Activated CD8-positive, alpha-beta memory T cell treated with anti-CD3 and anti-CD28 coated beads for 48 hours (primary cell): ENCODE measurements at regions not wholly inside any gene's neighbourhood (a gene's known extent, or its start where the extent isn't known, plus 50 kb on each side); places are given as distances from the start of the nearest gene placed in this dataset.

Experiments used
- DNase-seq, 3 experiments: peaks; one replicate each; pipeline ENCODE4 v3.0.0-alpha.2; 2020; ENCODE audit warnings: low read depth in 2 of 3, low spot score in 2 of 3

DNA sequence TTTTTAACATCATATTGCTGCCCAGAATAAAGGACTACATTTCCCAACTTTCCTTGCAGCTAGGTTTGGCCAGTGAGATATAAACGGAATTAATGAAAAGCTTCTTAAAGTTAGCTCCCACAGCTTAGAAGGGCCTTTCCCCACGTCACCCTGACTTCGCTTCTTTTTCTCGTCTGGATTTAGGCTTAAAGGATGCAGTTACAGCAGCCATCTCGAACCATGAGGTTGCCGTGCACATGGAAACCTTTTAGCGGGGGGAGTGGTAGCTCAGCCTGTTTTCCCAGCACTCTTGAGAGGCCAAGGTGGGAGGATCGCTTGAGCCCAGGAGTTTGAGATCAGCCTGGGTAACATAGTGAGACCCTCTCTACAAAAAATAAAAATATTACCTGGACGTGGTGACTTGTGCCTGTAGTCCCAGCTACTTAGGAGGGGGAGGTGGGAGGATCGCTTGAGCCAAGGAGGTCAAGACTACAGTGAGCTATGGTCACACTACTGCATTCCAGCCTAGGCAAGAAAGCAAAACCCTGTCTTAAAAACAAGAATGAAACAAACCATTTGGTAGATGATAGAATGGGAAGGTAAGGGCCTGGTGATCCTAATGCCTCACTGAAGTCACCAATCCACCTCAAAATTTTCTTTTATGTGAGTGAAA, 64.3 kb upstream of the C1GALT1 start:
- no peak for DNase-seq

DNA sequence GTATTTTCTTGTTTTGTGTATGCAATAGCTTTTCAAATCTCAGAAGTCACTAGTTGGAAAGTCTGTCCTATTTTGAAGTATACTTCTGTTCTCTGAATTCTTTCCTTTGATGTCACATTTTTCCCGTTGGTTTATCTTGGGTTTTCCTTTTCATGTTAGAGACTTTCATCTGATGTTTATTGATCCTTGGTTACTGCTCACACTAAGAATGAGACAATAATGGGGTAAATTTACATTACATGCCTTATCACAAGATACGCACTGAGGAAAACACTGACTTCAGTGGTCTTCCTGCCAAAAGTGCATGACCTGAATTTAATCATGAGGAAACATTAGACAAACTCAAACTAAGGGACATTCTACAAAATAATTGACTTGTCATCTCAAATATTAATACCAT, 63.5 kb upstream of the C1GALT1 start:
- no peak for DNase-seq

DNA sequence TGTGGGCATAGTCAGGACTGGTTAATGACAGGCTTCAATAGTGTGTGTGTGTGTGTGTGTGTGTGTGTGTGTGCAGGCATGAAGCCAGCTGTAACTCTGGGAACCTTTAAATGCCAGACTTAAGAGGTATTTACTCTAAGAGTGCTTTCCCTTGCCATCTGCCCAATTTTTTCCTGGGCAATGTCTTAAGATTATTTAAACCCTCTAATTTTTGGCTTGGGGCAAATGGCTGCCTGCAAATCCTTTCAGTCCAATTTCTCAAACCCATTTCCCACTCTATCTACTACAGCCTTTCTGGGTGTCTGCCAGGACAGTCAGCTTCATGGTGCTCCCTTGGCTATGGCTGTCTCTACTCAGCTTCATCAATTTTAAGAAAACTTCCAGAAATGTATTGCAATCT, 62.6 kb upstream of the C1GALT1 start:
- DNase-seq: no peak

DNA sequence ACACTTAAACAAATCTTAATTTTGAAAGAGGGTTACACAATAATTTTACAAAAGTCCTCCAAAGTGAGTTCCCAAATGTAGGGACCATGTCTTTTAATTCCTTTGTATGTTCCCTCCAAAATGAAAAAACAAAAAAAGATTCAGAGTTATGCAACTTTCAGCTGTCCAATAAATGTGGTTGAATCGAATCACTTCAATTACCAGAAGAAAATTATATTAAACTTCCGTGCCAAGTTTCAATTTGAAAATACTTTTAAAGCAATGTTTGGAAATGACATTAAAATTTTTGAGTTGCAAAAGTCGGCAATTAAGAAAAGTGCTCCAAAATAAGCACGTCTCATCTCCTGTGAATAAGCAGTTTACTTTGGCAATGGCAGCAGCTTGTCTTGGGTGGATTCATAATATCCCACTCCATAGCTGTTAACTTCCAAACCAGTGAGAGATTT, 60.3 kb upstream of the C1GALT1 start:
- no peak for DNase-seq

DNA sequence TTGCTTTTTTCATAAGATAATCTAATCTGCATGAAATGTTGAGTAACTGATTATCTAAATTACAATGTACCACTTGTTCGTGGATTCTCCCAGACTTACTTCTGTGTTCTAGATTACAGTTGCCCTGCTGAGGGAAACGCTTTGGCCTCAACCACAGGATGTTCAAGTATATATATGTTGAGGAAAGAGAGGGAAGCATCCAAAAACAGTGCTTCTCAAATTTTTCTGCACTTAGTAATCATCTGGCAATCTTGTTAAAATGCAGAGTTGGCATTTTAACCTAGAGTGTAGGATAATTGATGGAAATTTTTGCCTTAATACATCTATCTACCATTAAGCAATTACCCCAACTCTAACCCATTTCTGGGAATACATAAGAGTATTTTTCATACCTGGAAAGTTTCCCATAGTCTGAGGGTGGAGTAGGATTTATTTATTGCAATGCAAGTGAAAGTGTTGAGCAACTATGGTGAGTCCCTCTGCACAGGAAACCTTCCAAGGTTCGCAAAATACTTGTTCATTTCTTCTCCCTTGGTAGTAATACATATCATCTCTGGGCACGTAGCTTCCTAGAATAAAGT, 59.6 kb upstream of the C1GALT1 start:
- no peak for DNase-seq

DNA sequence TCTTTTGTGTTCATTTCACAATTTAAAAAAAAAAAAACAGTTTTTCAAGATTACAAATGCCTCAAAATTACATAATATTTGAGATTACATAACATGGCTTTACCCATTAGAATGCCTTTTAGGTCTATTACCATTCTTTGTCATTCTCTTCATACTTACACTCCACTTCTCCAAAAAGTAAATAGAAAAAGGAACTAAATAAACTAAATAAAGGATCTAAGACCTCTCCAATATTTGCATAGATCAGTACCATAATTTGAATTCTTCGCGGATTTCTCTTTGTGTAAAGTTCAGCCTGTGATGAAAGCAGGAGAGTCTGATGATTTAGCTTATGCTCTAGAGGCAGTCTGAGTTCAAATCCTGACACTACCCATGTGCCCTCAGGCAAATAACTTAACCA, 56.4 kb upstream of the C1GALT1 start:
- DNase-seq: no peak

DNA sequence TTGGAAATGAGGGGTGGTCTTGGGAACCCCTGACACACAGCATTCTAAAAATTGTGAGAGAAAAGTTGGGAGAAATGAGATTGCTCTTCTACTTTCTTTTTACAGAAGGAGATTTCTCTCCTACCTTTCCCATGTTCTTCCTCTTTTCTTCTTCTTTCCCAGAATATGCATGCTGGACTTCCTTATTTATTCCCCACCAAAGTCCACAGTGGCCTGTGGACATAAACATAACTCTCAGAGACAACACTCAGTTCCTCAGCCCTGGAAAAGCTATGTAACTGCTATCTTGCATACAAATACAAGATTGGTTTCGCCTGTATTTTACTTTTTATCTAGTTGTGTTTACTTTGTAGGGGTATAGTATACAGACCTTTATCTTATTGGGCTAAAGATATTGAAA, 54.6 kb upstream of the C1GALT1 start:
- DNase-seq: no peak

DNA sequence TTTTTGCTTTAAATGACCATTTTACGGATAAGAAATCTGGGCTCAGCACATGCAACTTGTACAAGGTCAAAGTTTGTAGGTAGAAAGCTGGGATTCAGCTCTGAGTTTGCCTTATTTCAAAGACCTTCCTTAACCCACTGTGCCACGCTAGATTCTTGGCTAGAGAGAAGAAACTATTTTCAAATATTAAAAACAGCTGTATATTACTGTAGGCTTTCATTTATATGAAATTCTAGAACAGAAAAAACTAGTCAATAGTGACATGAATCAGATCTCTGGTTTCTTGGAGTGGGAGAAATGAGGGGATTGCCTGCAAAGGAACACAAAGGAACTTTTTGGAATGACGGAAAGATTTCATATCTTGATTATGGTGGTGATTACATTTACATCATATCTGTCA, 53.0 kb upstream of the C1GALT1 start:
- no peak for DNase-seq

DNA sequence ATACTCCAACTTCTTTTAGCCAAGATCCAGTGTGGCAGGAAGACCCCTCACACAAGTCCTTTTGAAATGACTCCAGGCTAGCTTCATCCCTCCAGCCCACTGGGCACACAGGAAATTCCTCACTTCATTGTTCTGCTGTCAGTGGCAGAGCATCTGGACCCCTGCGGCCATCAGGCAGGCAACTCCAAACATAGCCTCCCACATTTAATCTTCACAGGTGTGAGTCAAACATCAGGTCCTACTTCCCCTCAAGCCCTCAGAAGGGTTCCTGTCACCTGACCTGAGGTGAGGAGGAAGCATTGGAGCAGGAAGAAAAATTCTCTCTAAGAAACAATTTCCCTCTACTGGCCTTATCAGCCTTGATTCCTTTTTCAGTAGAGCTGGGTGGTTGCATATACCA, 51.1 kb upstream of the C1GALT1 start:
- DNase-seq: no peak
